ENCODE measurements at regions not wholly inside any gene's neighbourhood (a gene's known extent, or its start where the extent isn't known, plus 50 kb on each side); places are given as distances from the start of the nearest gene placed in this dataset.

DNA sequence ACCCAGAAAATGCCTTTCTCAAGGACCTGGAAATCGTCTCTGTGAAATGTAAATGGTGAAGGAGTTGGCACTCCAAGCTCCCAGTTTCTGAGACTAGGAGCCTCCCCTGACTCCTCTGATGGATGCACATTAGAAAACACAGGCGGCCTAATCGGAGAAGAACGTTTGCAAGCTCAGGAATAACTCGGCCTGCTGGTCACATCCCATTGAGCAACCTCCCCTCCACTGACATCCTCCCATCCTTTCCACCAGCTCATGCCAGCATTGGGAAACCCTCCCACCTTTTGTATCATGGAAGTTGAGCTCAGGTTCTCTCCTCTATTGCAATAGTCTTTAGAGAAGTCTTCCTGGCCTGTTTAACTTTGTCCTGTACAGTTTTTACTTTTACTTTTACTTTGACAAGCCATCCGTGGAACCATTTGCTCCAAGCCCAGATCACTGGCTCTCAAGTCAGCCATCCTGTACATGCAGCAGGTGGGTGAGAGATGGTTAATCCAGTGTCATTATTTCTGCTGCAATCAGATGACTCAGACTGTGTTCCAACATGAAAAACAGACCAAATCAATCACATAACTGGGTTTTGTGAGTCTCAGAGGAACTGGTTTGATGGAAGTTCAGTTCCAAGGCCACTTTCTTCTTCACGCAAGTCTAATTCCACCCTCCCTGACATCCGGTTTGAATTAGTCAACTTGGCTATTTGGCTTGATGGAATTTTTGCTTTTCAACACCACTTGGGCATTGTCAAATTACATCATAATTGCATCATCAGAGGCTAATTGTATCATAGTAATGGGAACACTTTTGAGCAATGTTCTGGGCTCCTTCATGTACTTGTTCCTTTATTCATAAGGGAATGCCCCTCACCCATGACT, 619.4 kb upstream of the CDH4 start:
- no peak for DNase-seq (ENCODE audit: low read depth in 2 of 2)

DNA sequence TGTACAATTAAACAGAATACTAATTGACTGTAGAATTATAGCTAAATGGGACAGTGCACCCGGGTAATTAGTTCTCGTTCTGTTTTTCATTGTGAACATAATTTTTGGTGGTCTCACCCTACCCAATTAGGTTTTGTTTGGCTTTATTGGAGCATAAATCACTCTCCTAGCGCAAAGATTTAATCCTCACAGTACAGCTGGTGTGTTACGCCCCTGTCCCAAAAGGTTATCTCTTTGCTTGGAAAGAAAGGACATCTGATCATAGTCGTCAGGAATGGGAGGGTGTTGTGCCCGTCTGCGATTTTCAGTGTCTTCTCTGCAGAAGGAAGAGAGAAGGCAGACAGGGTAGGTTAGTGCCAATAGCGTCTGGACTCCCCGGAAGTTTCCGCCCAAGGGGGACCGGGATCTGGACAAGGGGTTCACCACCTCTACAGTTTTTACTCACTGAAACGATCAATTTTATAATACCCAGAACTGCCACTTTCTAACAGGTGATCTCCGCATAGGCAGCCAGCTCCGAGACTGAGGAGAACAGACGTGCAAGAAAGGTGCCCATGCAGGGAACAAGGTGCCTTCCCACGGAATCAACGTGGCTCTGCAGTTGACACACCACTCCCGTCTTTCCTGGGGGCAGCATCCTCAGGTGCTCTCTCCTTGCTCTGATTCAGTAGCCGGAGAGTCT, 617.4 kb upstream of the CDH4 start:
- no peak for DNase-seq (ENCODE audit: low read depth in 2 of 2)

DNA sequence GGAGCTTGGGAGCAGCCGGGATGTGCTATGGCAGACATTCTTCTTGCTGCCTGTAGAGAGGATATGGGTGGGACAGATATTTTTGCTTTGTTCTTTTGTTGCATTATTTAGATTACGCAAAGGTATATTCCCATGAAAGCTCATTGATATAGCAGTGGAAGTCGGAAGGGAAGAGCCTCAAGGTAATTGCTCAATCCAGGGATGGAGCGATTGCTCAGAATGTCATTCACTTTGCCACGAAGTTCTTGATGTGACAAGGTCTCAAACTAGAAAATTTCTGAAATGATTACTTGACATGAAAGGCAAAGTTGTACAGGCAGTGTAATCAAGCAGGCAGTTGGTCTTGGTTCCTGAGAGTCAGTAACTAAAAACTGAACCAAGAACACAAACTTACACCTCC, 615.6 kb upstream of the CDH4 start:
- no peak for DNase-seq (ENCODE audit: low read depth in 2 of 2)

DNA sequence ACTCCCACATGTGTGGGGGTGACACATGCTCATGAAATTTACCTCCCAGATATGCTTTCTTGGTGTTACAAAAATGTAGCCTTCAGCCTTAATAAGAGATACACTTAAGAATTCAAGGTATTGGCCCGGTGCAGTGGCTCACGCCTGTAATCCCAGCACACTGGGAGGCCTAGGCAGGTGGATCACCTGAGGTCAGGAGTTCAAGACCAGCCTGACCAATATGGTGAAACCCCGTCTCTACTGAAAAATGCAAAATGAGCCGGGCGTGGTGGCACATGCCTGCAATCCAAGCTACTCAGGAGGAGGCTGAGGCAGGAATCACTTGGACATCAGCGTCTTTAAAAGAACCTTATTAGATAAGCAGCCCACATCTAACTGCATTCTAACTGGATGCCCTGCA, 614.3 kb upstream of the CDH4 start:
- DNase-seq (ENCODE audit: low read depth in 2 of 2): no peak

DNA sequence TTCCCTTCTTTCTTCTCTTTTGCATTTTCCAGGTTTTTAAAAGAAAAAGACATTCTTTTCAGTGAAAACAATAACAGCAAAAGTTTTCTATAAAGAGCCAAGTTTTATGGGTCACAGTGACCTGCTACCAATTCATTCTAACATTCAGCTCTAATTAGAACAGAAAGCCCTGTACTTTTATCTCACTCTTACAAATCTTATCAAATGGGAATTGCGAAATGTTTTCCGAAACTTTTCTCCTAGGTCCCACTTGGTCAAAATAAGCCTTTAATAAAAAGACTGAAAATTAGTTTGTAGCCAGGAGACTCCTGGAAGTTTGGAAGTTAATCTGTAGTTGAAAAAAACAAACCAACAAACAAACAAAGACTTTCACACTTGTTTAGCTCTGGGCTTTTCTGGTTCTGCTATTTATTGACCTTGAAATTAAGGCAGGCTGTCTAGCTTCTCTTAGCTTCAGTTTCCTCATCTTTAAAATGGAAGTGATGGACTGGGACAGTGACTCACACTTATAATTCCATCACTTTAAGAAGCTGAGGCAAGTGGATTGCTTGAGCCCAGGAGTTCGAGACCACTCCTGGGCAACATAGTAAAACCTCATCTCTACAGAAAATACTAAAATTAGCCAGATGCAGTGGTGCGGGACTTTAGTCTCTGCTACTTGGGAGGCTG, 613.5 kb upstream of the CDH4 start:
- DNase-seq (ENCODE audit: low read depth in 2 of 2): no peak

DNA sequence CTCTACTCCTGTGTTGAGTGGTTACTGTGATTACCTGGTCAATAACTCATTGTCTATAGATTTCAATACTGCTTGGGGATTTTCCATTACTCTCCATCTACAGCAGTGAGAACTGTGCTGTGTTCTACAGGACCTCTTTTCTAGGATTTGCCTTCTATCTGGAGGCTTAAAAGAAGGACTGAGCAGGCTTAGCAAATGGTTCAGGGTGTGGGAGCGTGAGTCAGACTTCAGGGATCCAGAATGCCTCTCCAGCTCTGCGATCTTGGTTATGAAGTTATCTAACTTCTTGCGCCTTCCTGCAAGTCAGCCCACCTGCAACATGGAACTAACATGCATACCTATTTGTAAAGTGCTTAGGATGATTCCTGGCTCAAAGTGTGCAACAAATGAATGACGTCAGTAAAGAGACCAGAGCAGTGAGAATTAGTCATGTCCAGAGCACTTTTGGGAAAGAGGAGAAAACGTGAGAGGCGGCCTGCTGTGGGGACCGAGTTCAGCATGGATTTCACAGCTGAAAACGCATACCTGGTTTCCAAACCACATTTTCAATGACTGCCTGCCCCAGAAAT, 610.1 kb upstream of the CDH4 start:
- no peak for DNase-seq (ENCODE audit: low read depth in 2 of 2)

DNA sequence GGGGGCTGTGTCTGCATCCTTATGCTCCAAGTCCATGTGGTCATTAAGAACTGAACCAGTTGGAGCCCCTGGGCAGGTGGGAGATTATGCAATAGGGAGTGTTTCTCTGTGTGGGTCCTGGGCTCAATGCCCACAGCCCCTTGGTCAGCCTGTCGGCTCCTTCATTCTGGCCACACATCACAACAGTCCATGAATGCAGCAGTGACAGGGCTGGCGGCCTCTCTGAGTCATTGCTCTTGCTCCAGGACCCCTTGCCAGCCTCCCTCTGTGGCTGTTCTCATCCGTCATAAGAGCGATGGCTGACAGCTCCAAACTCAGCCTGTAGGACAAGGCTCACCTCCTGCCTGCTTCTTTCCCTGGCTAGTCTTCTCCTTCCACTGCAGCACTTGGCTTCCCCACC, 609.5 kb upstream of the CDH4 start:
- no peak for DNase-seq (ENCODE audit: low read depth in 2 of 2)

DNA sequence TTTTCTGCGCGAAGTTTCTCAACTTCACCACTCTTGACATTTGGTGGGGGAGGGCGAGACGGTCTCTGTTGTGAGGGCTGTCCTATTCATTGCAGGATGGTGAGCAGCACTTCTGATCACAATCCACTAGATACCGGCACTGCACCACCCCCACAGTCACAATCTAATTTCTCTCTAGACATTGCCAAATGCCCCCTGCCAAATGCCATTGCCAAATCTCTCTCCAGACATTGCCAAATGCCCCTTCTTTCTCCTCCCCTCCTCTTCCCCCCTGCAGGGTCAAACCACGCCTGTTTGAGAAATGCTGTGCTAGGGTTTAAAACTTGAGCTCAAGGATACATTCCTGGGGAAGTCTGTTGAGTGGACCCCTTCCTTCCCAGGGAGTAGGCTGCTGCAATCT, 603.5 kb upstream of the CDH4 start:
- DNase-seq (ENCODE audit: low read depth in 2 of 2): no peak

DNA sequence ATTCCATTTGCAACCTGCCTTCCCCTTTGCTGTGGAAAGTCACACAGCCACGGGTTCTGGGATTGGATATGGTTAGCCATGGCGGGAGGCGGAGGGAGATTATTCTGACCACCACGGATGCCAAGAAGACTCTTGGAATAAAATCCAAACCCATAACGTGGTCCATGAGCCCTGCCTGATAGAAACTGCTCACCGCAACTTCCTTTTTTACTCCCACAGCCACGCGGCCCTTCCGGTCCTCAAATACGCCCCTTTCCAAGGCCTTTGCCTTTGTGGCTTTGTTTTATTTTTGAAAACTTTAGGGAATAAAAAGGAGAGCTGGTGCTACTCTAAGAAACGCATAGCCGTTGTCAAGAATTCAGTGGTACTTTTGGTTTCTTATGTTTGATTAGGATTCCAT, 602.5 kb upstream of the CDH4 start:
- DNase-seq (ENCODE audit: low read depth in 2 of 2): no peak

DNA sequence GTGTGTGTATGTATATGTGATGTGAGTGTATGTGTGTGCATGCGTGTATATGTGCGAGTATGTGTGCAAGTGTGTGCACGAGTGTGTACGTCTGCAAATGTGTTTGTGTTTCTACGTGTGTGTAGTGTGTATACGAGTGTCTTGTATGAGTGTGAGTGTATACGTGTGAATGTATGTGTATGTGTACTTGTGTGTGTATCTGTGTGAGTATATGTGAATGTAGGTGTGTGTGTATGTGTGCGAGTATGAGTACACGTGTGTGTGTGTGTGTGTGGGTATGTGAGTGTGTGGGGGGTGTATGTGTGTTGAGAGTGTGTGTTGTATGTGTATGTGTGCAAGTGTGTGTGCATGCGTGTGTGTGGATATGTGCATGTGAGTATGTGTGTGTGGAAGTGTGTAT, 602.0 kb upstream of the CDH4 start:
- no peak for DNase-seq (ENCODE audit: low read depth in 2 of 2)

DNA sequence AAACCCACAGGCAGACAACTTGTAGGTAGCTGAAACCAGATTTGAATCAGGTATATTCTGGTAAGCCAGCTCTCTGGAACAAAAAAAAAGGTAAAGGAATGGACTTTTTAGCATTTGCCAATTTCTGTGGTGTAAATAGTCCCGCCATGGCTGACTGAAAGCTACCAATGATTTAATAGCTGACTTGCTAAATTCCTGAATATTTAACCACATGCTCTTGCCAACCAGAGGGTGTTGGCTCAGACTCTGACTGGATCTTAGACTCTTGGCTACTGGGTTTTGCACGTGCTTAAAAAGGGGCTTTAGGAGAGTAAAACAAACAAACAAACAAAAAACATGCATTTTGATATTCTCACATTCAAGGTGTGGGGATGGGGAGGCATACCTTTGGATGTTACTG, 600.0 kb upstream of the CDH4 start:
- no peak for DNase-seq (ENCODE audit: low read depth in 2 of 2)

DNA sequence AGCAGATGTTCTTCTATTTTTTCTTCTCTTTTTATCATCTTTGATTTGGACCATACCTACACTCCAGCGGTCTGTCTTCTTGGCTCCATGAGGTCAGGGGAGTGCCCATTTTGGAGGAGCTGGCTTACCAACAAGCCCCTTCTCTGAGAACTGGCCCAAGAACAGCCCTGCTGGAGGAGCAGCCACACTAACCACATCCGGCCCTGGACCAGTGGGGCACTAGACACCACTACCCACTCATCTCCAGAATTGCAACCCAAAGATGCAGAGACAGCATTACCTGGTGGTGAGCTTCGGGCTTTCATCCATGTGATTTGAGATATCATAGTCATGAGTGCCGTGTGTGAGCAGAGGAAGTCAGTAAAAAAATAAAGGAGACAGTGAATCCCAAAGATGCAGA, 599.4 kb upstream of the CDH4 start:
- DNase-seq (ENCODE audit: low read depth in 2 of 2): no peak

DNA sequence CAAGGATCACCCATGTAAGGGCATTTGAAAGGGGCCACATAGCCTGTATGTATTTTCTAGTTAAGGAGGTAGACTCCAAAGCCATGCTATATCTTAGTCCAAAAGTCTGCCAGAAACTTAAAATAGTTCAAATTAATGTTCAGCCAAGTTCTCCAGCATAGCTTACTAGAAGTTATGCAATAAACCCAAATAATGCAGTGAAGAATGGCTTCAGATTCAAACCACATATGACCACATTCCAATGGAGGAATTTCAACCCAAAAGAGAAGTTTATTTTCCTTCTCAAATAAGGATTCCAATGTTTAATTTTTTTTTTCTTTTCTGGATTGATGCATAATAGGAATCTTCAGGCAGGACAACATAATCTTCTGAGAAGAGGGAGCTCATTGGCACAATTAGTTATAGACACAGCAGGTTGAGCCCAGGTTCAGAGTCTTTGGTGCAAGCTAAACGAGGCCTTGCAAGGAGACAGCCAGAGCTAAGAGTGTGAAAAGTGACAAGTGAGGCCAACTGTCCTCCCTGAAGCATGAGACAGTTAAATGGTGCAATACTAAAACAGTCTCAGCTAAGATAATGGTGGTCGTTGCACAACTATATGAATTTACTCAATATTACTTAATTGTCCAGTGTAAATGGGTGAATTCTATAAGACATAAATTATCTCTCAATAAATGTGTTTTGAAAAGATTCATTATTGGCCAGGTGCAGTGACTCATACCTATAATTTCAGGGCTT, 598.8 kb upstream of the CDH4 start:
- DNase-seq (ENCODE audit: low read depth in 2 of 2): no peak

DNA sequence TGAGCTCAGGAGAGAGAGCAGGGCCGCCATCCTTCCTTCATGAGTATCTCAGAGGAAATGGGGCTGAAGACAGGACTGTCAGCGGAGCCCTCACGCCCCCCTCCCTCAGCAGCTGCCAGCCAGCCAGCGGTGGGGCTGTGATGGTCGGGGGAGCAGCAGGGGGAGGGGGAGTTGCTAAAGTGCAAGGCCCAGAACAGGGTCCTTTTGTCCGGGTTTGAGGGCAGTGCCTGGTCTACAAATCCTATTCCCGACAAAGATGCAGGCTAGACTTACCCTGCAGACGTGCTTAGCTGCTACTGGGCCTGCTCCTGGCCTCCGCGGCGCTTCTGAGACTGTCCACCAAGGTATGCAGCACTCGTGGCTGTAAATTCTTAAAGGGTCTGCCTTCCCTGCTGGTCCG, 593.4 kb upstream of the CDH4 start:
- no peak for DNase-seq (ENCODE audit: low read depth in 2 of 2)

DNA sequence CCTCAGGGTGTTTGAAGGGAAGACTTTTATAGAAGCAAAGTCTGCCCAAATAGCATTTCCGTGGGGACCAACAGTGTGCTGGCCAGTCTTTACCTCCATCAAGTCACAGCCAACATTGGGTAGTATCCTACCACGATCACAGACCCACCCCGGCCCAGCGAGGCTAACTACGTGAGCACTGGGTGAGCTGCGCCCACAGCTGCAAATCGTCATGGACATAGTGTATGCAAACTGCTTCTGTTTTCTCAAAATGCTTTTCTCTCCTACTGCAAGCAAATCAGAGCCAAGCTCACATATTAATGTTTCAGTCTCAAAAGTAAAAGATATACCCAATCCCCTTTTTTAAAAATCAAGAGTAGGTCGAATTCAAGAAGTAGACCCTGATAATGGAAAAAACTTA, 592.8 kb upstream of the CDH4 start:
- DNase-seq (ENCODE audit: low read depth in 2 of 2): no peak

DNA sequence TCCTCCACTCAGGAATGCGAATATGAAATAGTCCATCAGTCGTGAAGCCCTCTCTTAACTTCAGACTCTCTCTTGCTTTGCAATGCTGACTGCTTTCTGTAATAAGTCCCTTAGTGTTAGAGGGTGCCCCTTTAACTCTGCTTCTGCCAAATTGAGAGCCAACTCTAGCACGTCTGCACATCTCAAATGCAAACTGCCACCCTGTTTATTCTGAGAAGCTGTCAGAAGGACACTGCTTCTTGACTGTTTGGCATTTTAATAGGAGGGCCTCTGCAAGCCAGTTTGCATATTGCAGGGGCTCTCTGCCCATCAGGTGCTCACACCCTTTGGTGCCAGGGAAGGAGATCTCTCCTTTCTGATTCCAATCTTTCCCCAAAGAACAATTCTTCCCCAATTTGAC, 589.8 kb upstream of the CDH4 start:
- DNase-seq (ENCODE audit: low read depth in 2 of 2): no peak

DNA sequence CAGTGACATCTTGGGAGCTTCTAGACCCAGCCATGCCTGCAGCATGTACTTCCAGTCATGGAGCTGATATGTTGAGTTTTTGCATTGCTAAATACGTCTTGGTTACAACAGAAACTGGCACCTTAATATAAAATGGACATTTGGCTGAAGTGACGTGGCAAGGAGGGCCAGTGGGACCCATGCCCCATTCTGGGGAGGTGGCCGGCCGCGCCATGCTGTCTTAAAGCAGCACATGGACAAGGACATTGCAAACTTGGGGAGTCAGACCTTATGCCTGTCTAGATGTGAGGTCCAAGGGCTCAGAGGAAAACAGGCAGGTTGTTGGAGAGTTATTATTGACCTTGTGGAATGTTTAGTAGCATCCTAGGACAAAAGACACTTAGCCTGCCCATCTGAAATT, 588.0 kb upstream of the CDH4 start:
- DNase-seq (ENCODE audit: low read depth in 2 of 2): no peak

DNA sequence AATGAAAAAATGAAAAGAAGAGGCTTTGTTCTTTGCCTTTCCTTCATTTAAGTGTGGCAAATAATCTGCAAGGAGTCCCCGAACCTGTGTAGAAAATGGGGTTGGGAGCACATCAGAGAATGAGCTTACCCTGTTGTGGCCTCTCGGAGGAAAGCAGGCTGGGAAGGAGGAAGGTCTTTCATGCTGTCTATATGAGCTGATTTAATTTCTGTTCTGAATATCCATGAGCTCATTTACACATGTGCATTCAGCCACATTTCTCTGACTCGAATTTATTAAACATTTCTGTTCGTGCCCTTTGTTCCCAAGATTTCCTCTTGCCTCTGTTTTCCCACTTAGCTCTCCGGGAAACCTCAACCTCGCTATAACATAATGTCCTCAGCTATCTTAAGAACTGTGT, 584.4 kb upstream of the CDH4 start:
- DNase-seq (ENCODE audit: low read depth in 2 of 2): no peak

DNA sequence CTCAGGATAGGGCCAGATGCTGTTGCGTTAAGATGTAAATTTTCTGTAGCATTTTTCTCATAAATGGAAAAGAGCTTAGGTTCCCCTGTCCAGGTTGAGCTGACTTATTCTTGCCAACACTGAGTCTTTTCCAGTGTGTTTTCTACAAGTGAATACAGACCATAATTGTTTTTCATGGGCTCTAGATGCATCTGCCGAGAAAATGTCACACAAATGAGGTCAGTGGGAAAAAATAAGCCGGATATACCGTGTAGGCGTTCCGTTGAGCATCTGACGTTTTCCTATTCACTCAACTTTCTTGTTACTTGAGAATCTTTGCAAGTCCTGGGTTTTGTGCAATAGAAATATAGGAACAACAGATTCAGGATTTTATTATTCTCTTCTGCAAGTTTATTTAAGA, 582.9 kb upstream of the CDH4 start:
- no peak for DNase-seq (ENCODE audit: low read depth in 2 of 2)

DNA sequence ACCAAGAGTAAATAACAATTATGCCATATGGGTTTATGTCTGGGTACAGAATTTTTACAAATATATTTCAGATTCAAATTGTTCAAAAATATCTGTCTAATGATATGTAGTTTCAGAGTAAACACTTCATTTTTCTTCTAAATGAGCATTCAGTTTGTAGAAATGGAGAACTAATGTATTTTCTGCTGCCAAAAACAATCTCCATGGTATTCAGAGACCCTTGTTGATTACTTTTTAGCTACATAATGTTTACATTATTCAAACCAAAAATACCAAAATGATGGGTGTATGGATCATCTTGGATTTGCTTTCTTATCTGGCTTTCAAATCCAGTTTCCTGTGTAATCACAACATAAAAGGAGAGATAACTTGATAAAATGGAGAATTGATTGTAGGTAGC, 576.0 kb upstream of the CDH4 start:
- DNase-seq (ENCODE audit: low read depth in 2 of 2): no peak

DNA sequence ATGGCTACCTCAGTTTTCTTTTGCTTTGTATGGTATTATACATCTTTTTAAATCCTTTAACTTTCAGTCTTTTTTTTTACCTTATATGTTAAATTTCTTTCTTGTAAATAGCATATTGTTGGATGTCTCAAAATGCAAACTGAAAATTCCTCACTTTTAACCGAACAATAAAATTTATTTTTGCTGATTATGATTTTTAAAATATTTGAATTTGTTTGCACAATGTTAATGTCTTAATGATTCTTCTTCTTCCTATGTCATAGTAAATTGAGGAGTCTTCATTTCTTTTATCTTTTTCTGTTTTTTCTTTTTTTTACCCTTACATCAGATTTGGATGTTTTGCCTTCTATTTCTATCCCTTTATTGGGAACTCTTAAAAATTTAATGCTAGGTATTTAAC, 574.2 kb upstream of the CDH4 start:
- DNase-seq (ENCODE audit: low read depth in 2 of 2): no peak

DNA sequence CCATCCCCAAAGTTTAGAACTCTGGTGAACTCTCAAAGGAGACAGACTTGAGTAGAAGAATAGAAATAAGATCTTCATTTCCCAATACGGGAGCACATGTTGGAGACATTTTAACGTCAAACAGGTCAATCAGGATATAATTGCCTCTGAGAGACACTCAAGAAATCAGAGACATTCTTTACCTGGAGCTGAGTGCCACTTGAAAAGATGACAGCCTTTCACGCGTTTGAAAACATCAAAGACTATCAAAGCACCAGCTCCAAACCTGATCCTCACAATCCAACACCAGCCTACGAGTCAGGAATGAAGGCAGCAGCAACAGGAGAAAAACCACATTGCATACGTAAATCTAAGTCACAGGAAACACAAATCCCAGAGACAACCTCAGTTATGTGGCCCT, 571.5 kb upstream of the CDH4 start:
- DNase-seq (ENCODE audit: low read depth in 2 of 2): no peak
